A549 (cell line): ENCODE measurements at regions not wholly inside any gene's neighbourhood (a gene's known extent, or its start where the extent isn't known, plus 50 kb on each side); places are given as distances from the start of the nearest gene placed in this dataset.

Experiments
- CBX8 ChIP-seq: fragments of 200-600 bp; sonication (generic); IDR thresholded peaks from 2 replicates; pipeline ENCODE4 v1.6.1; 2016
- CEBPB ChIP-seq, 2 experiments: fragments of >200 bp in 1 of 2; sonication (Bioruptor Twin) in 1 of 2; formaldehyde crosslinking in 1 of 2; IDR thresholded peaks; 2 replicates each; pipeline ENCODE4 v1.6.1; 2012 to 2016
- CHD4 ChIP-seq: fragments of 200-600 bp; sonication (generic); IDR thresholded peaks from 2 replicates; pipeline ENCODE4 v1.6.1; 2016; ENCODE audit warnings: antibody characterized with exemption, mild to moderate bottlenecking, borderline replicate concordance
- EP300 ChIP-seq, 2 experiments: fragments of >200 bp; sonication (Bioruptor Twin); formaldehyde crosslinking; IDR thresholded peaks; 2 replicates in 1 of 2; 3 replicates in 1 of 2; pipeline ENCODE4 v1.6.1; 2016 to 2017
- HDAC2 ChIP-seq: fragments of 200-600 bp; sonication (generic); IDR thresholded peaks from 2 replicates; pipeline ENCODE4 v1.6.1; 2016
- HOXA7 ChIP-seq: fragments of 250-450 bp; sonication (Bioruptor Pico); IDR thresholded peaks from 2 replicates; pipeline ENCODE4 v1.5.0; 2020; ENCODE audit warnings: mild to moderate bottlenecking, moderate library complexity
- KDM1A ChIP-seq: fragments of 200-600 bp; sonication (generic); IDR thresholded peaks from 2 replicates; pipeline ENCODE4 v1.6.1; 2016; ENCODE audit warnings: low read depth, mild to moderate bottlenecking
- MYC ChIP-seq: IDR thresholded peaks from 2 replicates; pipeline ENCODE4 v1.6.1; 2012; ENCODE audit warnings: mild to moderate bottlenecking, inconsistent platforms, low read length, improper control_type of control experiment, borderline replicate concordance
- POLR2A ChIP-seq: IDR thresholded peaks from 2 replicates; pipeline ENCODE4 v1.6.1; 2012; ENCODE audit warnings: mild to moderate bottlenecking, low read length
- POLR2AphosphoS2 ChIP-seq: conservative IDR thresholded peaks from 2 replicates; pipeline ENCODE4 v1.6.1; 2012; ENCODE audit warnings: low read length, improper control_type of control experiment, inconsistent platforms
- TF ChIP-seq, protein P1 (sequence below): fragments of >200 bp; sonication (Bioruptor Twin); formaldehyde crosslinking; IDR thresholded peaks from 3 replicates; pipeline ENCODE4 v1.5.1; 2016
- TF ChIP-seq, protein P2 (sequence below): fragments of >200 bp; sonication (Bioruptor Twin); formaldehyde crosslinking; IDR thresholded peaks from 2 replicates; pipeline ENCODE4 v1.6.1; 2016
- TF ChIP-seq, protein P3 (sequence below): fragments of 450-650 bp; IDR thresholded peaks from 2 replicates; pipeline ENCODE4 v1.6.1; 2014; ENCODE audit warnings: antibody characterized with exemption
- TF ChIP-seq, protein P4 (sequence below): IDR thresholded peaks from 2 replicates; pipeline ENCODE4 v1.6.1; 2012

DNA sequence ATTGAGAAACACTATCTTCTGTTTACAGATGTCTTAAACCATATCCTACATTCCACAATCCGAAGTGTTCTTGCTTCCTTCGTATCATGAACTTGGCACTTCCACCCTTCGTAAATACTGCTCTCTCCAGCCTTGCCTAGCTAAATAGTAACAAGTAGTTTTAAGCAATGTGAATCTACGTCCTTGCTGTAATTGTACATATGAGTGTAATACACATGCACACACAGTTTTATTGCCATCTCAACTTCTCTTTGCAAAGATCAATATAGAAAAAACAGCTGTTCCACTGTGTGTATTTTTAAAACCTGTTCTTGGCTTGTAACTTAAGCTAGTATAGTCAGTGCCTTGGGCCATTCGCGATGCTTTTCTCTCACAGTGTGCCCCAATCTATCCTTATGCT lies 1524.7 kb downstream of the GRIK2 start:
- TF ChIP-seq, protein P1, sequence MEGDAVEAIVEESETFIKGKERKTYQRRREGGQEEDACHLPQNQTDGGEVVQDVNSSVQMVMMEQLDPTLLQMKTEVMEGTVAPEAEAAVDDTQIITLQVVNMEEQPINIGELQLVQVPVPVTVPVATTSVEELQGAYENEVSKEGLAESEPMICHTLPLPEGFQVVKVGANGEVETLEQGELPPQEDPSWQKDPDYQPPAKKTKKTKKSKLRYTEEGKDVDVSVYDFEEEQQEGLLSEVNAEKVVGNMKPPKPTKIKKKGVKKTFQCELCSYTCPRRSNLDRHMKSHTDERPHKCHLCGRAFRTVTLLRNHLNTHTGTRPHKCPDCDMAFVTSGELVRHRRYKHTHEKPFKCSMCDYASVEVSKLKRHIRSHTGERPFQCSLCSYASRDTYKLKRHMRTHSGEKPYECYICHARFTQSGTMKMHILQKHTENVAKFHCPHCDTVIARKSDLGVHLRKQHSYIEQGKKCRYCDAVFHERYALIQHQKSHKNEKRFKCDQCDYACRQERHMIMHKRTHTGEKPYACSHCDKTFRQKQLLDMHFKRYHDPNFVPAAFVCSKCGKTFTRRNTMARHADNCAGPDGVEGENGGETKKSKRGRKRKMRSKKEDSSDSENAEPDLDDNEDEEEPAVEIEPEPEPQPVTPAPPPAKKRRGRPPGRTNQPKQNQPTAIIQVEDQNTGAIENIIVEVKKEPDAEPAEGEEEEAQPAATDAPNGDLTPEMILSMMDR, result no peak
- TF ChIP-seq POLR2A, result no peak
- no peak for TF ChIP-seq HOXA7 (CRISPR knock-in tag)
- no peak for TF ChIP-seq CEBPB (IDR thresholded peaks at IDR 0.05)
- no peak for TF ChIP-seq HDAC2
- TF ChIP-seq CHD4, result no peak
- TF ChIP-seq MYC, result no peak
- no peak for TF ChIP-seq POLR2AphosphoS2
- no peak for TF ChIP-seq KDM1A
- TF ChIP-seq CBX8, result no peak
- TF ChIP-seq, protein P2, sequence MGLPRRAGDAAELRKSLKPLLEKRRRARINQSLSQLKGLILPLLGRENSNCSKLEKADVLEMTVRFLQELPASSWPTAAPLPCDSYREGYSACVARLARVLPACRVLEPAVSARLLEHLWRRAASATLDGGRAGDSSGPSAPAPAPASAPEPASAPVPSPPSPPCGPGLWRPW, result no peak
- TF ChIP-seq, protein P3, sequence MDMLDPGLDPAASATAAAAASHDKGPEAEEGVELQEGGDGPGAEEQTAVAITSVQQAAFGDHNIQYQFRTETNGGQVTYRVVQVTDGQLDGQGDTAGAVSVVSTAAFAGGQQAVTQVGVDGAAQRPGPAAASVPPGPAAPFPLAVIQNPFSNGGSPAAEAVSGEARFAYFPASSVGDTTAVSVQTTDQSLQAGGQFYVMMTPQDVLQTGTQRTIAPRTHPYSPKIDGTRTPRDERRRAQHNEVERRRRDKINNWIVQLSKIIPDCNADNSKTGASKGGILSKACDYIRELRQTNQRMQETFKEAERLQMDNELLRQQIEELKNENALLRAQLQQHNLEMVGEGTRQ, result no peak
- TF ChIP-seq, protein P4, sequence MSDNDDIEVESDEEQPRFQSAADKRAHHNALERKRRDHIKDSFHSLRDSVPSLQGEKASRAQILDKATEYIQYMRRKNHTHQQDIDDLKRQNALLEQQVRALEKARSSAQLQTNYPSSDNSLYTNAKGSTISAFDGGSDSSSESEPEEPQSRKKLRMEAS, result no peak
- no peak for TF ChIP-seq EP300 (IDR thresholded peaks at IDR 0.05)
